GM12873 (cell line): ENCODE measurements at regions not wholly inside any gene's neighbourhood (a gene's known extent, or its start where the extent isn't known, plus 50 kb on each side); places are given as distances from the start of the nearest gene placed in this dataset.

Source experiments
- TF ChIP-seq, protein P1 (sequence below): IDR thresholded peaks from 2 replicates; pipeline ENCODE4 v1.5.1; 2012; ENCODE audit warnings: low read depth, mild to moderate bottlenecking, moderate library complexity, low read length, control low read depth; ENCODE audit not compliant: insufficient read depth; ENCODE audit errors: missing control alignments

DNA sequence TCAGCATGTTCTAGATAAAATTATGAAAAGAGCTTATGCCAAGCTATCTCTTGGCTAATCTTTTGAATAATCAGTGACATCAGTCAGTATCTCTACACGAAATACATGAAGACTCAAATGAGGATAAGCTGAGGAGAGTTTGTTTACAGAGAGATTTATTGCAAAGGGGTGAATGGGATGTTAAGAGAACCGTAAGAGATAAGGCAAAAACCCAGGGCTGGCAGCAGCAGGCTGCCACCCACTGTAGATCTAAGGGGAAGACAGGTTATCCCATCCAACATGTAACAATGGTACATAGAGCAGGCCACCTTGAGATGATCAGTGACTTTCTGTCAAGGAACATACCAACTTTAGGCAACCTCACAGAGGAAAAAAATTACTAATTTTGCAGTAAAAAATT, 432.1 kb upstream of the NR3C2 start:
- TF ChIP-seq, protein P1, sequence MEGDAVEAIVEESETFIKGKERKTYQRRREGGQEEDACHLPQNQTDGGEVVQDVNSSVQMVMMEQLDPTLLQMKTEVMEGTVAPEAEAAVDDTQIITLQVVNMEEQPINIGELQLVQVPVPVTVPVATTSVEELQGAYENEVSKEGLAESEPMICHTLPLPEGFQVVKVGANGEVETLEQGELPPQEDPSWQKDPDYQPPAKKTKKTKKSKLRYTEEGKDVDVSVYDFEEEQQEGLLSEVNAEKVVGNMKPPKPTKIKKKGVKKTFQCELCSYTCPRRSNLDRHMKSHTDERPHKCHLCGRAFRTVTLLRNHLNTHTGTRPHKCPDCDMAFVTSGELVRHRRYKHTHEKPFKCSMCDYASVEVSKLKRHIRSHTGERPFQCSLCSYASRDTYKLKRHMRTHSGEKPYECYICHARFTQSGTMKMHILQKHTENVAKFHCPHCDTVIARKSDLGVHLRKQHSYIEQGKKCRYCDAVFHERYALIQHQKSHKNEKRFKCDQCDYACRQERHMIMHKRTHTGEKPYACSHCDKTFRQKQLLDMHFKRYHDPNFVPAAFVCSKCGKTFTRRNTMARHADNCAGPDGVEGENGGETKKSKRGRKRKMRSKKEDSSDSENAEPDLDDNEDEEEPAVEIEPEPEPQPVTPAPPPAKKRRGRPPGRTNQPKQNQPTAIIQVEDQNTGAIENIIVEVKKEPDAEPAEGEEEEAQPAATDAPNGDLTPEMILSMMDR = no peak

DNA sequence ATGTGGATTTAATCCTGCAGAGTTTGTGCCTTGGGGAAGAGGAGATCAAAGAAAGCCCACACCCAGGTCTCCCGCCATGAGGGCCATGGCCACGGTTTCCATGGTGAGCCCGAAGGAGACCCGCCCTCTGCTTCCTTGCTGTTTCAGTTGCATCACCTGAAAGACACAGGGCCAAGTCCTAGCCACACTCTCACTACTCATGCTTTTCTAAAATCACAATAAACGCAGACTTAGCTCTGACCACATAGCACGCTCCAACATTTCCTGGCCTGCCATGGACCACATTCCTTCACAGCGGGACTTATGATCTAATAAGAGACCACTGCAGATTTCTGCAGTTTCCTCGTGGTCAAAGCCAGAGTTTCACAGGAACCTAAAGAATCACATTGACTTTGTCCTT, 426.0 kb upstream of the NR3C2 start:
- TF ChIP-seq, protein P1 = no peak

DNA sequence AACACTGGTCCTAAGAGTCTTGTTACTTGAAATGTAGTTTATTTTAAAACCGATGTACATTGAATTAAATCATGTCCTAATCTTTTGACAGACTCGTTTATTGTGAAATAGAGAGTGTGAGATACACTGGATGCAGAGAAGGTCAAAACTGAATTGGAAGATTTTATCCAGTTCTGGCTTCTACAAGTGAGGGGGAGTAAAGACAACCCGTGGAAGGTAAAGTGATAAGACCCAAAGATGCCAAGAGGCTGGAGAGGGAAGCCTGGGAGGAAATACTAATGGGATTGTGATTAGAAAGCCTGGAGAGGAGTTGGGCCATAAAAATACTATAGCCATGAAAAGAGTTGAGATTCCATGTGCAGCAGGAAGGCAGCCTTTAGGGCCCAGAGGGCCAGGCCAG, 424.5 kb upstream of the NR3C2 start:
- TF ChIP-seq, protein P1 = no peak

DNA sequence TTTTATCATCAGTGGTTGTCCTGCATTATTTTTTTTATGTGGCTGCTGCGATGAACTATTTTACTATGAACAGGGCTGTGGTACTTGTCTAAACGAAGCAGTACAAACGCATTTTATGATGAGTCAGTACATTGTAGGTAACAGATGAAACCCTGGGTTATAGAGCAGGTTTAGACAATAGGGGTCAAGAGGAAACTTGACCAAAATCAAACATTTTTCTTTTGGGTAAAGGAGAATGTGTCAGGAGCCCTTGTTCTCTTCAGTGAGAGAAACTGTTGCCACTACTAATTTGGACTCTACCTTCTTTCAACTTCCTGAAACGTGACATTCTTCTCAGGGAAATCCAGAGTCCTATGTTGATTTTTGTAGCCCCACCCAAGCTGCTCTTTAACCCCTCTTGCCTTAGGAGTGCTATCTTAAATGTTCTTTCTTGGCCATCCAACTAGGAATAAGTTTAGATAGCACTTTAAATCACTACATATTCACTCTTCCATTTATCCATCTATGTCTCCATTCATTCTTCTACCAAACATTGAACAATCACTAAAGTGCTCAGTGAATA, 415.8 kb upstream of the NR3C2 start:
- TF ChIP-seq, protein P1 = no peak

DNA sequence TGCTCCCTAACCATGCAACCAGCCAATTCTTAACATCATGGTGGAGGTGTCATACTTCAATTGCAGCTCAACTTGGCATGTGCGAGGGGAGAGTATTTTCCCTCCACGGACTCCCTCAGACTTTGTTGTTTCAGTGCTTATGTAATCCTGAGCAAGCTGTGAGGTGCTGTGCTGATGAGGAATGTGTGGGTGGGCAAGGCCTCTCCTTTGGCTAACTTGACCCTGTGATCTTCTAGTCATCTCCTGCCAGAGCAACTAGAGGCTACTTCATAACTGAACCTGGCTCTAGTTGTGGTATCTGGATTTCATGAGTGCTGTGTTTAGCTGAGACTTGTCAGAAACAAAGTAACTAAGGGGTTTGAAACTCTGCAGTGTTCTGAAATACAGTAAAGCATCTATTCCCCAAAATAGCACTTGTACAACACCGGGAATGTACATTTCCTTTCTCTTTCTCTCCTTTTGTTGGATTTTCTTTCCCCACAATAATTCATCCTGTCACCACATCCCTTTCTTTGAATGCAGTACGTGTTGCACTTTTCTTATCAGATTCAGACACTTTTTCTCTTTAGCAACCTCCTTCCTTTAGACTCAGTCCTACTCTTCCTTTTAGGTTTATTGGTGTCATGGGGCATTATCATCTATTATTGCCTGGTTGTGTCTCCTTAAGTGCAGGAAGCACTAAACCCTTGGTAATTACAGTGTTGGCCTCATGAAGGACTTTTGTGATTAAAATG, 415.2 kb upstream of the NR3C2 start:
- TF ChIP-seq, protein P1 = no peak

DNA sequence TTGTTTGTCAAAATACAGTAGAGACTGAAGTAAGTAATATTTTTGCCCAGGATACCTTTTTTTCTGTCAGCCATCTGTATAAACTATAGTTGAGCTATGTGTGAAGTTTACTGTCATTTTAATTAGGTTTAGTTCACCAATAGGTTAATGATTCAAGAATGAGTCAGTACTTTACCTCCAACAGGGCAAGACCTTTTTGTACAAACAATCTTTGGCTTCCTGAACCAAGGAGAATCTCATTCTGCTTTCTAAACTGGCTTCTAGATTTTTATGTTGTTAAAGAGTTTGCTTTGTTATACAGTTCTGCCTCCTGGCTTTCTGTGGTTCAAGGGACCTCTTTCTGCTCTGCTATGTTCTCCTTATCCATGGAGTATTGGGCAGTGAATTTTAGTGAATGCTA, 412.0 kb upstream of the NR3C2 start:
- TF ChIP-seq, protein P1 = no peak

DNA sequence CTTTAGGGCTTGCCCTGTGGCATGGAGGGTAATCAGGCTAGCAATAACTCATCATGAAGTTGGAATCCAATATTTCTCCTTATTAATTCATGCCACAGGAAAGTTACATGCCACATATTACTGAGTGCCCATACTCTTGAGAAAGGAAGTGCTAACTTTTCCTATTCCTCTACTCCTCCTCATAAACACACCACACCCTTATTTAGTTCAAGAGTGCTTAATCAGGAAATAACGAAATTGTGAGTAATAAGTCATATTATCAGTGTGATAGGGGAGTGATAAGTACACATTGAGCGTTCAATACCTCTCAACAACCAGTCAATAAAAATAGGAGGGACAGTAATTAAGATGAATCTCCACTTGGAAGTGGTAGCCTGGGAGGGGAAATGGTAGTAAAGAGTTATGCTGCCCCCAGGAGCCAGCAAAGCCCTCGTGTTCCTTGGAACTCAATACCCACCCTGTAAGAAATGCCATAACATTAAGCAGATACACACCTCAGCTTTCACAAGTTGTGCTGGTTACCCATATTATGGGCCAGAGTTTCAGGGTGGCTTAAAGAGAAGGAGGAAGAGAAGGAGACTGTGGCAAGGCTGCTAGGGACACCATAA, 410.0 kb upstream of the NR3C2 start:
- TF ChIP-seq, protein P1 = no peak
